GM19452 (cell line): ENCODE measurements at regions not wholly inside any gene's neighbourhood (a gene's known extent, or its start where the extent isn't known, plus 50 kb on each side); places are given as distances from the start of the nearest gene placed in this dataset.

ENCODE experiments used
- ATAC-seq: cut with Tn5 transposase; IDR thresholded peaks from one replicate; pipeline ENCODE4 v1.9.1; 2021; ENCODE audit not compliant: unreplicated experiment

DNA sequence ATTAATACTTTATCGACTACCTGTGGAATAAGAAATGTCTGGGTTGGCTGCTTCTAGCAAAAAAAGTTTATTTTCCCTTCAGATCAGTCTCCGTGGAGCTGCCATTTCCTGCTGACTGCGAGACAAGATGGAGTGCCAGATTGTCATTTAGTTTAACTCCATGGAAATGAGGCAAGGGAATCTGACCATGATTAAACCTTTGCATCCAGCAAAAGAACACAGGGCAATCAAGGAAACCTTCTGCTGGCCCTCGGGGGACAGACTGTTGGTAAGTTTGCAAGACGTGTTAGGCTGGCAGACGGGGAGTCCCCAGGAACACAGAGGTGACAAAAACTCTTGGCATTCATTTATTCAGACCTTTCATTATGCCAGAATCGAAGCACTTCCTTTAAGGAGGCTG is 52.2 kb upstream of the SPACA1 start:
- no peak for ATAC-seq

DNA sequence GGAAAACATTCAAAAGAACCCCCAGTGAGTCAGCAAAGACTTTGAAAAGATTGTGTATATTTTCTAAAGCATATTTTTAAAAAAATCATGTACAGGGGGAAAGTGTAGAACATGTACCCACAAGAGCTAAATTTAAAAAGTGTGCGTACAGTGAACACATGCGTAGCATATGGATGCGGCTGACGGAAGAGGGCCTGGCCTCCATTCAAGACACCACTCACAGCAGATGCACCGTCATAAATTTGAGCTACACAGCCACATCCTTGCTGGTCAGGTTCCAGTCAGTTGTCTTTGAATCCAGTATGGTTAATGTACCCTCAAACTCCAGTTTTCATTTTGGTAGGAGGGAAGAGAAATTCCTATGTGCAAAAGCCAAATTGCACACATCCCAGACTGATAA is 54.3 kb upstream of the SPACA1 start:
- ATAC-seq, result no peak

DNA sequence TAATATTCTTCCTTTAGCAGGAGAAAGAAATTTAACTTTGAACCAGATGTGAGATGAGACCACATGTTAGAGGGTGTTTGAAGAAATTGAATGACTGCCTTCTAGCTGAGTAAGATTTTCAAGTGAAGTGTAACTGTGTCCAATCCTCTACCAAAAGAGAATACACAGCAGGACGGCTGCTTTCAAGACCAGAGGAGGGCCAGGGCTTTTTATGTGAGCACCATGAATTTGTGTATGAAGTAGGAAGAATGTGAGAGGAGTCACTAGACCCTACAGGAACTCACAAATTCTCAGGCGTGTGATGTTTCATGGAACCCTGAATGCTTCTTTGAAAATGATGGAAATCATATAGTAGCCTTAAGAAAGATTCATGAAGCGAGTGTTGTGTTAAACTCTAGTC is 56.8 kb upstream of the SPACA1 start:
- ATAC-seq, result no peak

DNA sequence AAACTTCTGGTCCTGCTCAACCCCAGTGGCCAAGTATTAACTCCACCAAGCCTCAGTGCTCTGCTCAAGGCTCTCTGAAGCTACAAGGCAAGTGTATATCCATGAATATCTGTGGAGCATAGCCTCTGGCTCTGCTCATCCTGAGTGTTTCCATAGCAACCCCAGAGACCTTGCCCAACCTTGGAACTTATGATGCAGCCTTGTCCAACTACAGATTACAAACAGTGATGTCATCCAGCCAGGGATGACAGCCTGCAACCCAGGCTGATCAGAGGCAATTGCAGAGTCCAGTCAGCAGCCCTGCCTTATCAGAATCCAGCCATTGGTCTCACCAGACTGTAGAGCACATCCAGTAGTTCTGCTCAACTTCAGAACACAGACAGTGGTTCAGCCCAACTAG is 65.5 kb upstream of the SPACA1 start:
- no peak for ATAC-seq

DNA sequence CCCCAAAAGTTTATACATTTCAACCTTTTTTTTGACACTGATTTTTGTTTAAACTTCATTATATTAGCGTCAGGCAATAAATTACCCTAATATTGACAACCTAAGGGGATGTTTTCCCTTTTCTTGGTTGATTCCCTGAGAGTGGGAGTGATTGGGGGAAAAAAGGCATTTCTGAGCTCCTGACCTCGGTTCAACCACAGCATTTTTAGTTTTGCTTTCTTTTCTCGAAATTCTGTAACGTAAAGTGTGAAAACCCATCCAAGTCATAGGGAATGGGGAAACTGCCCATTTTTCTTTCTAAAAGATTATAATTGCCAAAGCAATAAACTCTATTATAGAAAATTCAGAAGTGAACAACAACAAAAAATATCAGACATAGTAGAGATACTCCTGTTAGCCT is 67.9 kb upstream of the SPACA1 start:
- ATAC-seq, result no peak

DNA sequence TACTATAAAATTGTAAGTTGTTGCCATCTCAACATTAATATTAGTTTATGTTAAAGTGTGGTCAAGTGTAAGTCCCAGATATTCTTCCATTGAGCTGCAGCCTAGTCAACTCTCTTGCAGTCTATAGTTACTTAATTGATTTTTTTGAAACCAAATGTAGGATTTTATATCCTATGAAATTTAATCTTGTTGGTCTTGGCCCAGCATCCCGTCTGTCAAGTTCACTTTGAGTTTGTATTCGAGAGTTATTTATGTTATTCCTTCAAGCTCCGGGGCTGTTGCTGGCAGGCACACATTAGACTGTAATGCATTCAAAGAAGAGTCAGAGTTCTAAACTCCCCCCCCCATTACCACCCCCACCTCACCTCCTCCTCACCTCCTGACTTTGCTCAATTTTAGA is 71.0 kb upstream of the SPACA1 start:
- no peak for ATAC-seq

DNA sequence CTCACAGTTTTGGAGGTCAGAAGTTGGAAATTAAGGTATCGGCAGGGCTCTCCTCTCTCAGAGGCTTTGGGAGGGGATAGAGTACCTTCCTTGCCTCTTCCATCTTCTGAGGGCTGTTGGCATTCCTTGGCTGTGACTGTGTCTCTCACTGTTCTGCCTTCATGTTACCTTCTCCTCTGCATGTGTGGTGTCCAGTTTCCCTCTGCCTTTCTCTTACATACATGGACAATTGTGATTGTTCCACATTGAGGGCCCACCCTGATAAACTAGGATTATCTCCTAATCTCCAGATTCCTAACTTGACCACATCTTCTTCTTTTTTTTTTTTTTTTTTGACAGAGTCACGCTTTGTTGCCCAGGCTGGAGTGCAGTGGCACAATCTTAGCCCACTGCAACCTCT is 72.1 kb upstream of the SPACA1 start:
- no peak for ATAC-seq

DNA sequence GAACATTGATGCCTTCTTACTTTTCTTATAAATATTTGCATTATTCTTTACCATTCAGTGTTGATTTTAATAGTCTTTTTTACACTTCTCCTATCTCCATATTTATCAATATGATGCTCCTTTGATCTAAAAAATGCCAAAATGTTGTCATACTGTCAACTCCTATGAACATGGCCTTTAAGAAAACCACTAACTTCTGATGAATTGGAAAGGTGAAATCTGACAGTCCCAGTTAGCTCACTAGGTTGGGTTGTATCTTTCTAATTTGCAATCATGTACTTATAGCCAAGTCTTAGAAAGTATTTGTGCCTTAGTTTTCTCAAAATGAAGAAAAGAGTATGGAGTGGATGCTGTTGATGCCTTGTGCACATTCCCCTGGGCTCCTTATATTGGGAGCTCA is 75.4 kb upstream of the SPACA1 start:
- ATAC-seq, result no peak

DNA sequence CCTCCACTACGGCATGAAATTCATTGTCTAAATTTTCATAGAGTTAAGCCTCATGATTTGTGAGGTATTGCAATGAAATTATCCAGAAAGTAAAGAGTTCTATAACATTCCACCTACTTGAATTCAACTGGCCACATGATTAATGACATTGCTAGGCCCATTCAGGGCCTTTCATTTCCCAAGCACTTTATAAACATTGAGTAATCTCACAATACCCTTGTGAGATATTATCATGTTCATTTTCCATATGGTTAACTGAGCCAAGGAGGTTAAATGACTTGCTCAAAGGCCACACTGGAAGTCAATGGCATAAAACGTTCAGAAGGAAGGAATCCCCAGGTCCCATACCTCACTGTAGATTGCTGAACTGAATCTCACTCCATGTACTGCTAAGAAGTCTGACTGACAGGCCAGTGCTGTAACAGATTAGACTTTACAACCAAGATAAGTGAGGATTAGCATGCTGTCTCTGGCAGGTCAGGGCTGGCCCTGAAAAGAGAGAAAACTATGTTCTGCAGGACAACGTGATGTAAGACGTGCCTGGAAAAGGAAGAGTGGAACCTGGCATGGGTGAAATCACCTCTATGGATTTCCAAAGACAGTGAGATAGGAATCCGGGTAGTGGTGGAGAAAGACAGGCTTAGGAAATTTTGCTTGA is 75.9 kb upstream of the SPACA1 start:
- no peak for ATAC-seq

DNA sequence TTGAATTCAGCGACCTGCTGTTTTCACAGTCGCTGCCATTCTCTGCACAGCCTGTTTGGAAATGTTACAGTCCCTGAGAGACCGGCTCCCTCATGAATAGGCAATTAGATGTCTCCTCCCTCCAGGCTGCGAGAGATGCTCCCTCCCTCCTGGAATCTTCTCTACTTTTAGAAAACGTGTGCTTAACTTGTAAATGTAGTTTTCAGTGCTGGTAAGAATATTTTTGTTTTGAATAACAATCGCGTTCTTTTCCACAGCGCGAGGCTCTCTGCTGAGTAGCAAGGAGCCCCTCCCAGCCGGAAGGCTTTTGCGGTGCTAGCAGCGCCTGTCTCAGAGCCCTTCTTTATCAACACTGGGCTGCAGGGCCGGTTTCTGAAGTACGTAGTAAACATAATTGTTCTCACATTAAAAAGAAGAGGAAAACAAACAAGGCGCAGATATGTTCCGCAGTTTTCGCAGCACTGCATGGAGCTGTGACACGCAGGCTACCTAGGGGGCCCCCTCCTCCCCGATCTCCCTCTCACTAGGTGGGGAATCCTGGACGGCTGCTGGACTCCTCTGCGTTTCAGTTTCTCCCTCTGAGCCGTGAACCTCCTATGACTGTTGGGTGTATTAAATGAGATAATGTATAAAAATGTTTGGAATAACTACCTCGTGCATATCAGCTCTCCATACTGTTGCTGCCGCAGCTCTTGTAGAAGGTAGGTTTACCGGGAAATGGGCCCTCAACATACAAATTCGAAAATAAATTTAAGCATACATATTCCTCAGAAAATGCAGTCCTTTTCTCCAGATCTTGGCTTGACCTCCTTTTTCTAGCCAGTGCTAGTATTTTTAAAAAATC is 79.0 kb upstream of the SPACA1 start:
- ATAC-seq, result no peak

DNA sequence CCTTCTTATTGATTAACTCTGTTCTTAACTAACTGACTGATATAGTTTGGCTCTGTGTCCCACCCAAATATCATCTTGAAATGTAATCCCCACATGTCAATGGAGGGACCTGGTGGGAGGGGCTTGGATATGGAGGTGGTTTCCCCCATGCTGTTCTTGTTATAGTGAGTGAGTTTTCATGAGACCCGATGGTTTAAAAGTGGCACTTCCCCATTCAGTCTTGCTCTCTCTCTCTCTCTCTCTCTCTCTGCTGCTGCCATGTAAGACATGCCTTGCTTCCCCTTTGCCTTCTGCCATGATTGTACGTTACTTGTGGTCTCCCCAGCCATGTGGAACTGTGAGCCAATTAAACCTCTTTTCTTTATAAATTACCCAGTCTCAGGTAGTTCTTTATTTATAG is 81.8 kb upstream of the SPACA1 start:
- ATAC-seq, result no peak

DNA sequence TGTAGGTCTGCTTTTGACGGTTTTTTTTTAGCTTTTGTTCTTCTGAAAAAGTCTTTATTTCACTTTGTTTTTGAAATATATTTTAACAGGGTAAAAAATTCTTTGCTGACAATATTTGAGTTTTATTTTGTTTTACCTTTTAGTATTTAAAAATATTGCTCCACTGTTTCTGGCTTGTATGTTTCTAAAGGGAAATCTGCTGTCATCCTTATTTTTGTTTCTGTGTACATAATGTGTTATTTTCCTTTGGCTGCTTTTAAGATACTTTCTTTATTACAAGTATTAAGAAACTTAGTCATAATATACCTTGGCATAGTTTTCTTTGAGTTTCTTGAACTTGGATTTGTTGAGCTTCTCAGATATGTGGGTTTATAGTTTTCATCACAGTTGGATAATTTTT is 88.6 kb upstream of the SPACA1 start:
- ATAC-seq, result no peak

DNA sequence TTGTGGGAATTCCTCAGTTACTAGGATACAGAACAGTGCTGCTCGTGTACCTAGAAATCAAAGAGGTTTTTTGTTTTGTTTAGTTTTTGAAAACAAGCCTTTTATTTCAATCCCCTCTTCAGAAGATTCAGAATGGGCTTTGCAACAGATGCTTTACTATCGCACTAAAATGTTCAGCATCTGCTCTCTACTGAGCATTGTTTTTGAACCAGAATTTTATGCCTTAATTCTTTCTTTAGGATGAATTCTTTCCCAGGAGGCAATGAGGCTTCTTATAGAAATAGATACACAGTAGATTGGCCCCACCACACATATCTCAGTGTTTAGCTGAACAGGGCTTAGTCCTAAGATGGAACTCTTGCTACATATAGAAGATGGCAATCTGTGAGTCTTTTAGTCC is 95.9 kb upstream of the SPACA1 start:
- no peak for ATAC-seq

DNA sequence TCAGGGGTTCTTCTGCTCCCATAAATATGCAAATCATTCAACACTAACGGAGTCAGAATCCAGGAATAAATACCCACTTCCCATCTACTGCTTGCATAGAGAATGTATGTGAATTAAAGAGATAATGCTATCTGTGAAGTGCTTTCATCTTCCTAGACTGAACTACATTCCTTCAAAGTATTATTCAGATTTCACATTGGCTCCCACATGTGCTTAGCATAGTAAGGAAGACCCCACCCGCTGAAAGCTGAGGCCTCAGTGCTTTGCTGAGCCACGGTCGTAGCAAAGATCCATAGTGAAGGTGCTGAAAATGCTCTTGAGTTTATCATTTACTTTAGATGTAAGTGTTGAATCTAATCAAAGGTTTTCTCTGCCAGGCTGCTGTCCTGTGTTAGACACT is 97.0 kb upstream of the SPACA1 start:
- no peak for ATAC-seq

DNA sequence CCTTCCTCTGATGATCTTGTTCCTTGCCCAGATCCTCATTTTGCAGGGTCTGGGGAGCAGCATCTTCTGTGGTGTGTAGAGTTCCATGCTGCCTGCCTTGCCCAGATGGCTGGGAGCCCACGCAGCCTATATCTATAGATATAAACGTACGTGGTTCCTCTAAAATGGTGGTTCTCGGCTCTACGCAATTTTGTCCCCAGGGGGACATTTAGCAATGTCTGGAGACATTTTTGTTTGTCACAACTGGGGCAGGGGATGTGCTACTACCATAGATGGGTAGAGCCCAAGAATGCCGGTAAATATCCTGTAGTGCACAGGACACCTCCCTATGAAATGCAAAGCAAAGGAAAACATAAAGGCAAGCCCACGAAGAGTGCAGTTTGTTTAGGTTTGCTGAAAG is 98.4 kb upstream of the SPACA1 start:
- ATAC-seq, result no peak

DNA sequence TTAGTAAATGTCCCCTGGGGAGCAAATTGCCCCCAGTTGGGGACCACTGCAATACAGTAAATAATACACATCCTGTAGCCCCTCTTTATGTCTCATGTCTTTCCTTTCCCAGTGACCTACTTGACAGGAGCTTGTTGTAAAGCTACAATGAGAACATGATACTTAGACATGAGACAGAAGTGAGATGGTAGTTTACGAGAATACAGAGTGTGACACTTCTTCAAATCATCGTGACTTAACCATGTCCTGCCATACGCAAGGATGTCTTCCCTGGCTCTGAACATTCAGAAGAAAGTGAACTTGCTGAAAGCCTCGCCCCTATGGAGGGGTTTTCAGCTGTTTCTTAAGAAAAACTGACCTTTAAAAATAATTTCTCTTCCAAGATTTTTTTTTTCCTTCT is 101.0 kb upstream of the SPACA1 start:
- ATAC-seq, result no peak

DNA sequence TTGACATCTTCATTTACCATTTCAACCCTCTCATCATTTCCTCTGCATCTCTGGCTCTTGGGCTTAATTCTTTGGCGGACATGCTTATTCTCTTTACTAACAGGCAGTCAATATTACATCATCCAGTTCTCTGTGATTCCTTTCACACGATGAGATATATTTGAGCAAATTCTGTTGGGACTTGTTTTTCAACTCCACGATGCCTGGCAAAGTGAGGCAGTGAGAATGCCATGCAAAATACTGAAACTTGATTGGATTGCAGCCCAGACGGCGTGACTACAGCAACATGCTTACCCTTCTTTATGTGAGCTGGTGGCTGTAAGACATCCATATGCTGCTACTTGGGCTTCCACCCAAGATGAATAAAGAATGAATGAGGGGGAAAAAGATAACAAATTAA is 101.7 kb upstream of the SPACA1 start:
- no peak for ATAC-seq

DNA sequence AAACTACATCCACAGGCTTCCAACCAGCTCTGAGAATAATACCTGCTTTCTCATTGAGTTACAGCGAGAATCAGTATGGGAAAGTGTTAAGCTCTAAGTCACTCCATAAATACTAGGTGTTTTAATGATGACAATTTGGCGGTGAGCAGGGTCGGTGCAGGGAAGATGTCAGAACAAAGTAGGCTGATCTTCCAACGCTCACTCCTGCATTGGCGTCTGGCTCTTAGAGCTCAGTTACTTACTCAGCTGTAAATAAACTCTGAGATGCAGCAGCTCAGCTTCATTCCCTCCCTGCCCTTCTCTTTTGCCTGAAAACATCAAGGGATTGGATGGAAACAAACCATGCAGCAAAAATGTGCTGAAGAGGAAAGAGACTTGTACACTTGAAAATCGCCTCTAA is 102.5 kb upstream of the SPACA1 start:
- ATAC-seq, result no peak

DNA sequence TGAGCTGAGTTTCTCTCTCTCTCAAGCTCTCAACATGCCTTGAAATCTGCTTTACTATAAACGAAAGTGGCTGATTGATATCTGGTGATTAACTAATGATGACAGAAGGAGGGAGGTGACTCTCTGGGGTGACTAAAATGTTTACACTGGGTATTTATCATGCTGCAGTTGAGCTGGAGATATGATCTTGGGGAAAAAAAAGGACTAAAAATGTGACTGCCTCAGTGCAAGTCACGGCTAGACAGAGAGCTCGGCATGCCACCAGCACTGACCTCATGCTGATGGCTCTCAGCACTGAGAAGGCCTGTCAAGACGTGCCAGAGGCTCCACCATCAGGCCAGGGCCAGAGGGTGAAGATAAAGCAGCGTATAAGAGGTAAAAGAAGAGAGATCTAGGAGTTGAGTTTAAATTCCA is 103.1 kb upstream of the SPACA1 start:
- ATAC-seq, result no peak

DNA sequence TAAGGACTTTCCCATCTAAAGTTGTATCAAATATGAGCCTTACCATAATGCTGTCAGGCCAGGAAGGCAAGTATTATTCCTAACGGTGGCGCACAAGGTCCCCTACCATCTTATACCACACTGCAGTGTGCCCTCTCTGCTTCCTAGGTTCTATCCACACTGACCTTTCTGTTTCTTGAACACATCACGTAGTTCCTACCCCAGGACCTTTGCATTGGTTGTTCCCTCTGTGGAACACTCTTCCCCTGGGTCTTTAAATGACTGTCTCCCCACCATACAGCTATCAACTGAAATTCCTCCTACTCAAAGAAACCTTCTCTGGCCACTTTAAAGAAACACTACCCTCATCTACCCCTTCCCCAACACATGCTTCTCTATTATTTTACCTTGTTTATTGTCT is 104.5 kb upstream of the SPACA1 start:
- ATAC-seq, result no peak

DNA sequence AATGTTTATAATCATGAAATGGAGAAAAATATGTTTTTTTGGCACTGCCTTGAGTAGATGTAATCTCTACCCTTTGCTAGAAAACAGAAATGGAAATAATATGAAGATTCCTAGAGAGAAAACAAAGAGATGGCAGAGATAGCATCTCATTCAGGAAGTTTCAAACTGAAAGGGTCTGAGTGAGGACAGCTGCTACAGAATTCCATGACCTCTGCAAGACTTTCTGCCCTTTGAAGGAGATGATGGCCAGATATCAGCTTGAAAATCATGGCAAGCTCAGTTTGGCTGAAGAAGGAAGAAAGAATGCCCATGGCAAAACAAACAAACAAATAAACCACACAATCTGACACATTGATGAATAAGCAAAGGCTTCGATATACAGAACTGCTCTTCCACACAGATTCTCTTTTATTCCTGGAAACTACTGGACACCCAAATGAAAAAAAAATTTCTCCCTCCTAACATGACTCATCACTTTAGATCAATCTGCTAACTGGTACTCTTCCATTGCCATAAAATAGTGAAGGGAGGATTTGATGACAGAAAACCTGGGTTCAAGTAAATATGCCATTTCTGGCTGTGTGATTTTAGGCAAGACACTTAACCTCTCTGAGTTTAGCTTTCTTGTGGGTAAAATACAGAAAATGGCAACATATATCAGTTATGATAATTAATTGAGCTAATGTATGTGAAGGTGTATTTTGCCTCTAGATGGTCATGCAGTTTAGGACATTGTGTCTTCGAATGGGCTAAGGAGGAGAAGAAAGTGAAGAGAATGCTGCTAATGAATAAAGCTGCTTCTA is 105.9 kb upstream of the SPACA1 start:
- ATAC-seq, result no peak

DNA sequence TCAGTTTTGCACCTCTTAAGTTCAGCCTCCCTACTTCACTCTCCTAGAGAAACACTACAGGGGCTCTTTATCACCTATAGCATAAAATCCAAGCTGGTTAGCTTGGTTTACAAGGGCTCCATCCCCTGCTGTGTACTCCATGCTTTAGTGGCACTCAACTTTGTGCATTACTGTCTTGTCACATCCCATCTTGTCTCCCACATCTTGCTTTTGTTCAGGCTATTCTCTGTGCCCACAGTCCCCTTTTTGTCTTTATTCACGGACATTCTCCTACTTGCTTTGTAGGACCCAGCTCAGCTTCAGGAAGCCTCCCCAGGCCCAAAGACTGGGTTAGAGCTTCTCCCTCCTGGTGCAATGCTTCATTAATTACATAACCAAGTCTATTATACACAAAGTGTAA is 107.9 kb upstream of the SPACA1 start:
- ATAC-seq, result no peak
